HG03139 (cell line): ENCODE measurements at regions not wholly inside any gene's neighbourhood (a gene's known extent, or its start where the extent isn't known, plus 50 kb on each side); places are given as distances from the start of the nearest gene placed in this dataset.

ENCODE experiments used
- ATAC-seq: cut with Tn5 transposase; IDR thresholded peaks from one replicate; pipeline ENCODE4 v1.9.1; 2021; ENCODE audit not compliant: unreplicated experiment

- ATAC-seq, result no peak
Measured at GRCh38 chr9:99282406-99282805, 60.3 kb downstream of the SEC61B start.

DNA sequence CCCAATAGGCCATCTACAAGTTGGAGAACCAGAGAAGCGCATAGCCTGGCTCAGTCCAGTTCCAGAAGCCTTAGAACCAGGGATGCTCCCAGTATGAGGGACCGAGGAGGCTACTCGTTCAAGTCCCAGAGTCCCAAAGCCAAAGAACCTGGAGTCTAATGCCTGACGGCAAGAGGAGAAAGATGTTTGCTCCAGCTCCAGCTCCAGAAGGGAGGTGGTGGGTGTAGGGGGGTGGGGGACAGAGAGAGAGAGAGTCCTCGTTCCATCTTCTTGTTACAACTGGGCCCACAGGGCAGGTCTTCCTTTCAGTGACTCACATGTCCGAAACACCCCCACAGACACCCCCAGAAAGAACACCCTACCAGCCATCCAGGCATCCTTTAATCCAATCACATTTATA is 63.9 kb downstream of the SEC61B start:
- ATAC-seq, result no peak

- ATAC-seq, result no peak
Measured at GRCh38 chr9:99286536-99286935, 64.5 kb downstream of the SEC61B start.

- ATAC-seq, result no peak
Measured at GRCh38 chr9:99287641-99288040, 65.6 kb downstream of the SEC61B start.

GRCh38 chr9:99288830-99289229 is 66.7 kb downstream of the SEC61B start:
- no peak for ATAC-seq

GRCh38 chr9:99294850-99295461 is 72.9 kb downstream of the SEC61B start:
- ATAC-seq, result no peak

DNA sequence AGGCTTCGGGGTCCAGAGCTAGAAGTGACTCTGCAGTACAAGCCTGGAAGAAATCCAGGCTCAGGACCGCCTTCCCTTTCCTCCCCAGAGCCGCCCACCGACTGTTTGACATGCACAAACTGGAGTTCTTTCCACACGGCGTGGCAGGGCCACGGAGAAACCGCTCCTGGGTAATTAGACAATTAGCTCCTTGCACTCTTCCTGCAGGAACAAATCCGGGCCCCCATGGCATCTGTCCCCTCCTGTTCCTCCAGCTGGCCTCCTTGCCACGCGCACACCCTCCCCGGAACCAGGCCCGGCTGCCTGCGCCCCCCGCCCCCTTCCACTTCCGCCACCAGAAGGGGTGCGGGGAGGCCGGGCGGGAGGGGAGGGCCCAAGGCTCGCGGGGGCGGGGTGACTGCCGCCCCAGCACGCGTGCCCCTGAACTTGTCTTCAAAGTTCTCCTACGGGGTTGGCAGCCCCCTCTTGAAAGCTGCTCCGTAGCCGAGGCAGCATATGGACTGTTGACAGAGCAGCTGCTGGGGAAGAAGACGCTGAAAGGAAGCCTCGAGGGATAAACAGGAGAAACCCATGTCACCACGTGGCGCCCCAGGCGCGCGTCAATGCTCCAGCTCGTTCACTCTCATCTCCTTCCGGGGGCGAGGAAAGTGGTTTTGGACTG is 74.3 kb downstream of the SEC61B start:
- no peak for ATAC-seq

DNA sequence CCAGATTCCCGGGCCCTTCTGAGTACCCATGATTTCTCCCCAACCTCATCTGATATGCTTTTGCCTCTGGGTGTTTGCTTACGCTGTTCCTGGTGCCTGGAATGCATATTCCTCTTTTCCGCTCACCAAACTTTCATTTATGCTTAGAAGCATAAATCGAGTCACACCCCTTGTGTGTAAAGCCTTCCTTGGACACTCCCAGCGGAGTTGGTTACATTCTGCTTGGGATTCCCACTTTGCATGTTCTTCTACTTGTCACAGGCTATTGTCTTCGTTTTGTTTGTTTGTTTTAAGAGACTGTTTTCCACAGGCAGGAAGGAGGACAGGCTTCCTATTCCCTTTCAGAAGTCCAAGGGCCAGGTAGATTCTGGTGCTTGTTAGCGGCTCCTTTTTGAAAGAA is 76.5 kb downstream of the SEC61B start:
- ATAC-seq, result no peak

DNA sequence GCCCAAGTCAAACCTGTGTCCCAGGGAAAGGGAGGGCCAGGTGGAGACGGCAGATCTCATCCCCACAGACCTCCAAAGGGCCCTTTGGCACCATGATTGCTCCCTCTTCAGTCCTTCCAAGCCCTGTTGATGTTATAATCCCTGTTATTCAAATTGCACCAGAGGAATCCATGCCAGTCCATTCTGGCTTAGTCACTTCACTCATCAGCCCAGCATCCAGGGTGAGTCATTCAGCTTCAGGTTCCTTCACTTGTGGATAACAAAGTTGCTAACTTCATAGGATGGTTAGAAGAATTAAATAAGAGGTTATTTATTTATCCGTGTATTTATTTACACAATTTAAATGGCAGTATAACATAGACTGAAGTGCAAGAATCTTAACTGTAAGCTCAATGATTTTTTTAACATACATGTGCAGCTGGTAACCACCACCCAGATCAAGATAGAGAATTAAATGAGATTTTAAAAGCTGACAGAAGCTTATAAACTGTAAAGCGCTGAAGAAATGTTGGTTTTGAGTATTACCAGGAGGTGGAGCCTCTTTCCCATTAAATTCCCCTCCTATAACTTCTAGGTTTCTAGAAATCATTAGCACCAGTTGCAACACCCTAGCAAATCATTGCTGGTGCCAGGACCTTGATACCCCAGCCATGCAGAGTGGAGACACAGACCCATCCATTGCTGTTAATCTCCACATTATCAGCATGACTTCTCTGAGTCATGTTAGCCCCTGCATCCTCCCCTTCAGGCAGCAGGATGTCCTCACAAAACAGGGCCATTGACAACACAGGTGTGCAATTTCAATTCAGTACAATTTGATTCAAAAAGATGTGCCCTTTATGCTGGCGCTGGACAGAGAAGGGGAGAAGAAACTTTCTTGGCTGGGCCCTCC is 77.4 kb downstream of the SEC61B start:
- ATAC-seq, result no peak

GRCh38 chr9:99300103-99300439 is 78.0 kb downstream of the SEC61B start:
- ATAC-seq, result no peak

- no peak for ATAC-seq
Measured at GRCh38 chr9:99300603-99301002, 78.5 kb downstream of the SEC61B start.

DNA sequence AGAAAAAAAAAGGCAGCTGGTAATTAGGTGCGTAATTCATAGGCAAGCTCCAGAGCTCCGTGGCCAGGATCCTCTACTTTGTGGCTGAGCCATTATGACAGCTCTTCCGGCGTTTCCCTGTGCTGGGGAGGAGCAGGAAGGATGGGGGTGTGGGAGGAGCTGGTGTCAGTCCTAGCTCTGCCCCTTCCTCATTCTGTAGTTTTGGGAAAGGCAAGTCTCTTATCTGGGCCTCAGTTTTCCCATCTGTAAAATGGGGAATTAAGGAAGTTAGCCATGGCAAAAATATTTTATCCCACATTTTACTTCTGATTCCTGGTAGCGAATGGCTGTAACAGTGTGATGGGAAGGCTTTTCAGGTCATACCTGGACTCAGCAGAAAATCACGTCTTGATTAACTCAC is 81.1 kb downstream of the SEC61B start:
- no peak for ATAC-seq

- ATAC-seq, result no peak
Measured at GRCh38 chr9:99305124-99305523, 83.0 kb downstream of the SEC61B start.

- no peak for ATAC-seq
Measured at GRCh38 chr9:99305820-99306811, 84.0 kb downstream of the SEC61B start.

DNA sequence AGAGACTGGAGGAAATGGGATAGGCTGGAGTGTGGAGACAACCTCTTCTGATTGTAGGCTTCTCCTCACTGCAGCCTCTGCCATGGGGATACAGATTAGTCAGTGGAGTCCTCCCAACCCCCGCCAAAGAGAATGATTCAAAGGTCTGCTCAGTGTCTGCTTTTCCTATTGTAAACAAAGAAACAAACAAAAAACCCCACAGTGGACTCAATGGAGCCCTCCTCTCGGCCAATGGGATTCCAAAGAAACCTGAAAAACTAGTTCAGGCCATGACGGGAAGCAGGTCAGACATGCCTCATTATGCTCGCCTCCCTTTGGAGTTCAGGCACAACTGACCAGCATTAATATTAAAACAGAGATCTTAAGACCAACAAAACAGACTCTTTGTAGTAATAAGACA is 85.8 kb downstream of the SEC61B start:
- ATAC-seq, result no peak

DNA sequence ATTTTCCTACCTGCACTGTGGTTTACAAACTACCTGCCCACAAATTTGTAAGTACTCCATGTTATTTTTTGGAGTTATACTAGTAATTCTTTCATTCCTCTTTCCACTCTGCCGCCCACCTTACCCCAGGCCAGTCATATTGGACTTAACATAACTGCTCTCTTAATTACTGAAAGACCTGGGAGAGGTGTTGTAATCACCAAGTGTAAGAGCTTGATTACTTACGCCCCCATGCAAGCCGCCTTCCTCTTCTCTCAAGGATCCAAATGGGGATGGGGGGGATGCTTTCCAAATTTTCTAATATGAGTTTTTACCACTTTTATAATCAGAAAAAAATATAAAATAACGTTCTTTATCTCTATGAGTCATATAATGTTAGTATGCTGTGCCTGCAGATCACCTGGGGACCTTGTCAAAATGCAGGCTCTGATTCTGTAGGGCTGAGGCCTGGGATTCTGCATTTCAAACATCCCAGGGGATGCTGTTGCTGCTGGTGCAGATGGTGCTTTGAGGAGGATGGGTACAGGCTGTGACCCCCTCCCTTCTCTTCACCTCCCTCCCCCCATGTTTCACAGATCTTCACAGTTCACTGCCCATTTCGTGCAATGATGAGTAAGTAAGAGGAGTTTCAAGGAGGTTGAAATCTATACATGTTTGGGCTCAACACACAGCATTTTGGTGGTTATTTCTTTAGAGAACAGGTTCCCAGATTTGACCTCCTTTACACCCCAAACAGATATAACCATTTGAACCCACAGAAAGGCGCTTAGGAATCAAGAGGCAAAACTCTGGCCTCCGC is 87.3 kb downstream of the SEC61B start:
- no peak for ATAC-seq

DNA sequence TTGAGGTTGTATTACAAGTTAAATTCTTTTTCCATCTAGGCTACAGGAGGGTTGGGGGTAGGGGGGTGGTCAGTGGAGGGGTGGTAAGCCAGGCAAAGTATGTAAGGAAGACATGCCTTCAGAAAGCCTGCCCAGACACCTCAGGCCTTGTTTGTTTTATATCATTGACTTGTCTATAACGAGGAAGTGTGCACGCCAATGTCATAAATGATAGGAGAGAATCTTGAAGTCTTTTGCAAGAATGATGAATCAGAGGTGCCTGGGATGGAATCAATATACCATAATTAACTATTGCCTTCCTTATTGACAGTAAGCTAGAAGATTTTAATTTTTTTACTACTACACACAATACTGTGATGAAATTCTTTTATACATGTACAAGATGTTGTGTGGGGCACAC is 90.7 kb downstream of the SEC61B start:
- ATAC-seq, result no peak

DNA sequence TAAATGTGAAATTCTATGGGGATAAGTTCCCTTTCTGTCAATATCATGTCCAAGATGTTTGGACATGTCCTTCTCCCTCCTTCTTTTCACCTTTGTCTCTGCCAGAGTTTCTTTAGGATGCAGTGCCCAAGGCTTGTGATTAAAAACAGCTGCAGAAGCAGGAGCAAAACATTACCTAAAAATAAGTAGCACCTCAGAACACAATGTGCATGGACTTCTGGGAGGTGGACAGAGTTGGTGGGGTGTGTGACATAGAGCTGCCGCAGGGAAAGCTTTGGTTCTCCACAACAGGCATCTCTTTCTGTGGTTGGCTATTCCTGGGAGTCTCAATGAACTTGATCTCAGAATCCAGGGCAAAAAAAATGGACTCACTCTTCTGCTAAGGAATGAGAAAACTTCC is 97.0 kb downstream of the SEC61B start:
- no peak for ATAC-seq

DNA sequence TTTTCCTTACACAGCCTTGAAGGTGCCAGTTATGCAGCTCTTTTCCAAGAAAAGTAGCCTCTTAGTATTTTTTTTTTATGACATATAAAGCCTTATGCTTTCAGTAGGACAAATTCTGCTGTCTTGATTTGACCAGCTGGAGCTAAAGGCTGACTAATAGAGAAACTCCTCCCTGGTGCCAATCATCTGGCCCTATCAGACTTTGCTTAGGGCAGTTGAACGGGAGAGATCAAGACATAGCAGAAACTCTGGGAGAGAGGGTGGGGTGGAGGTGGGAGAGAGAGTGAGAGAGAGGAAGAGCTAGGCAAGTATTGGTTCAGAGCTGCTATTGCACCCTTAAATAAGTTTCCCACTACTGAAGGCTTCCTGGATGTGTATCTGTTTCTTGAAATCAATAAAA is 100.2 kb downstream of the SEC61B start:
- no peak for ATAC-seq
